Esophagus muscularis mucosa (tissue), 4 donors: ENCODE measurements at regions not wholly inside any gene's neighbourhood (a gene's known extent, or its start where the extent isn't known, plus 50 kb on each side); places are given as distances from the start of the nearest gene placed in this dataset.
A peak's percentile ranks its signal among the peaks of the same experiment; 100 is the strongest.

Experiments
- DNase-seq: peaks from one replicate; pipeline ENCODE4 v3.0.0-alpha.2; 2017; ENCODE audit errors: extremely low spot score
- H3K27ac ChIP-seq, 4 donors: fragments of 200-600 bp; sonication (generic); replicated peaks in 1 of 4; 1 replicate in 3 of 4; 2 replicates in 1 of 4; pipeline ENCODE4 v1.5.1; 2016 to 2019; ENCODE audit warnings: mild to moderate bottlenecking in 1 of 4
- H3K27me3 ChIP-seq, 4 donors: fragments of 200-600 bp; sonication (generic); one replicate each; pipeline versions ENCODE4 v1.5.1 to v1.6.0; 2016 to 2019
- H3K36me3 ChIP-seq, 4 donors: fragments of 200-600 bp; sonication (generic); one replicate each; pipeline ENCODE4 v1.5.1; 2016 to 2019
- H3K4me1 ChIP-seq, 4 donors: fragments of 200-600 bp; sonication (generic); one replicate each; pipeline ENCODE4 v1.5.1; 2016 to 2019
- H3K4me3 ChIP-seq, 4 donors: fragments of 200-600 bp; sonication (generic); 1 replicate in 2 of 4; 2 replicates in 2 of 4; pipeline ENCODE4 v1.5.1; 2016 to 2019; ENCODE audit warnings: mild to moderate bottlenecking in 4 of 4, moderate library complexity in 1 of 4
- H3K9me3 ChIP-seq, 4 donors: fragments of 200-600 bp; sonication (generic); 1 replicate in 3 of 4; 2 replicates in 1 of 4; pipeline ENCODE4 v1.5.1; 2016 to 2019
- CTCF ChIP-seq, 3 experiments: fragments of 200-600 bp in 2 of 3; fragments of 450-650 bp in 1 of 3; sonication (generic) in 2 of 3; IDR thresholded peaks; one replicate each; pipeline ENCODE4 v1.5.1; 2017 to 2019; ENCODE audit warnings: antibody characterized with exemption in 3 of 3, mild to moderate bottlenecking in 2 of 3, moderate library complexity in 1 of 3
- EP300 ChIP-seq: sonication (generic); formaldehyde crosslinking; IDR thresholded peaks from one replicate; pipeline ENCODE4 v1.6.1; 2017; ENCODE audit warnings: antibody characterized with exemption
- POLR2A ChIP-seq: fragments of 450-650 bp; IDR thresholded peaks from one replicate; pipeline ENCODE4 v1.6.1; 2017; ENCODE audit warnings: antibody characterized with exemption, moderate library complexity, mild to moderate bottlenecking, low read depth
- POLR2AphosphoS5 ChIP-seq, 2 donors: sonication (generic); formaldehyde crosslinking; IDR thresholded peaks; one replicate each; pipeline ENCODE4 v1.6.1; 2017; ENCODE audit warnings: antibody characterized with exemption in 2 of 2
- WGBS: methylation state at CpG from one replicate; pipeline ENCODE4 v1.1.5; 2018; 5-methylcytosine and 5-hydroxymethylcytosine counted together
- intact Hi-C: fragments of 100-400 bp; cut with DNase I; formaldehyde crosslinking; loops from one replicate; pipeline ENCODE4 v1.15.1; 2023

- intact Hi-C loops, result no loop called here
- no peaks in the 10 kb centered on the region for H3K27me3 ChIP-seq
- no peaks in the 10 kb centered on the region for H3K9me3 ChIP-seq
Observed at GRCh38 chr2:22497789-22498188, 887.2 kb upstream of the KLHL29 start.

DNA sequence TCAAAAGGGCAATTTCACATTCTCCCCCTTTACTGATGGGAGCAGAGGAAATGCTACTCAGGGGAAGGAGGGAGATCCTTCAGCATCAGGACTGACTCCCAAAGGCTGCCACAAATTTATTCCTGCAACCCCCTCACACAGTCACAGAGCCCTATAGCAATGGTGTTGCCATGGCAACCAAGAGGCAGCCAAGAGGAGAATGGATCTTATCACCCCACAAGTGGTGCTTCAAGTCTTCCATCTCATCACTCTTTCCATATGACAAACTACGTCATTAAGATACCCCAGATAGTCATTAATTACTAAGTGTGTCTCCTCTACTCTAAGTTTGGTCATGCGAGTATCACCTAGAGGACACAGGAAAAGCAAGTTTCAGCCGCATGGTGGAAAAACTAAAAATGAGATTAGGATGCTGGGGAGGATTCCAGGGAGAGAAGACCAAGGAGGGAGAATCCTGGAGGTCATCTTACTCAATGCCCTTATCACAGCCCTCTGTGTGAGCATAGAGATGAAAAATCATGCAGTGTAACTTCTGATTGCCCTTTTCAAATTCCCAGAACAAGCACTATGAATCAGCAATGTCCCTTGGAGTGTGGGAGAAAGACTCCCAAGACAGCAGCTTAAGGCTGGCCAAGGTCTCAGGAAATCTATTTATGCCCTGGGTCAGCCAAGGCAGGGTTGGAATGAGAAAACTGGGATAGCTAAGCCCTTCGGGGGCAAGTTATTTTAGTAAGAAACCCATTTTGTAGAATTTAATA is 885.7 kb upstream of the KLHL29 start:
- TF ChIP-seq POLR2AphosphoS5 (IDR thresholded peaks at IDR 0.05), result peak in 1 of 2 donors; percentile 26
- TF ChIP-seq EP300, result no peak
- no peak for TF ChIP-seq CTCF (IDR thresholded peaks at IDR 0.05)
- no peak for TF ChIP-seq POLR2A
- 72% methylated on average over 4 of the region's 4 CpGs for WGBS
- peak overlapping the region; percentile 48 to 71 (median 64) for H3K27ac ChIP-seq
- H3K36me3 ChIP-seq, result no peaks in the 10 kb centered on the region
- peaks cover 0 to 20% (median 9%) of the 10 kb centered on the region in 4 donors for H3K4me1 ChIP-seq
- DNase-seq, result no peak
- intact Hi-C loops, result no loop called here
- H3K4me3 ChIP-seq, result no peak overlapping the region
- no peaks in the 10 kb centered on the region for H3K27me3 ChIP-seq
- H3K9me3 ChIP-seq, result no peaks in the 10 kb centered on the region

More at GRCh38 chr2:22497789-22498188, 887.2 kb upstream of the KLHL29 start:
- Histone ChIP-seq H3K4me1 (peaks cover 0 to 20% (median 9%) of the 10 kb centered on the region in 4 donors), H3K36me3 (no peaks in the 10 kb centered on the region), H3K27ac (no peak overlapping the region), H3K4me3 (no peak overlapping the region)
- WGBS, result 86% methylated on average over 3 of the region's 3 CpGs
- no peak for DNase-seq
- no peak for TF ChIP-seq CTCF (IDR thresholded peaks at IDR 0.05)
- no peak for TF ChIP-seq POLR2A
- TF ChIP-seq EP300, result no peak
- TF ChIP-seq POLR2AphosphoS5 (IDR thresholded peaks at IDR 0.05), result no peak

GRCh38 chr2:22500555-22500935 is 884.4 kb upstream of the KLHL29 start:
- H3K36me3 ChIP-seq, result no peaks in the 10 kb centered on the region
- intact Hi-C loops, result no loop called here
- 76% methylated on average over 1 of the region's 1 CpG for WGBS

DNA sequence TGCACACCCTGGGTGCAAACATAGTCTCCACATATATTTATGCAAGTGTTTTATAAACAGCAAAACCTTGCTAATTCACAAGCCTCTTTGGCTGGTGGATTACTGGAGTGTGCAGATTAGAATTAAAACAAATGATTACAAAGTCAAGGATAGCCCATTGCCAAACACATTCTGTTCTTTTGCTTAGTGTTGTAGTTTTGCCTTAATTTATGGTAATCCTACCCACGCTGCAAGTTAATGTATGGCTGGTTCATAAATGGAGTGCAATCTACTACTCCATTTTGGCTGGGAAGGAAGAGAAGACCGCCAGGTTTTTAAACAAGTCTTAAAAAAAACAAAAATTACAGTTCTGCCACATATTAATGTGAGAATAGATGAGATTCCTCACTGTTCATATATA is 883.1 kb upstream of the KLHL29 start:
- Histone ChIP-seq H3K4me3 (no peak overlapping the region), H3K27me3 (no peaks in the 10 kb centered on the region), H3K27ac (no peak overlapping the region), H3K36me3 (no peaks in the 10 kb centered on the region), H3K9me3 (no peaks in the 10 kb centered on the region), H3K4me1 (peaks cover 0 to 20% (median 9%) of the 10 kb centered on the region in 4 donors)
- no peak for DNase-seq
- intact Hi-C loops, result no loop called here
- TF ChIP-seq POLR2AphosphoS5 (IDR thresholded peaks at IDR 0.05), result no peak
- TF ChIP-seq EP300, result no peak
- no peak for TF ChIP-seq CTCF (IDR thresholded peaks at IDR 0.05)
- TF ChIP-seq POLR2A, result no peak
- WGBS, result 82% methylated on average over 2 of the region's 2 CpGs

More at GRCh38 chr2:22500555-22500935, 884.4 kb upstream of the KLHL29 start:
- peak overlapping the region; percentile 62 to 71 (median 68) for H3K27ac ChIP-seq
- H3K4me1 ChIP-seq, result peaks cover 0 to 20% (median 9%) of the 10 kb centered on the region in 4 donors
- H3K27me3 ChIP-seq, result no peaks in the 10 kb centered on the region
- DNase-seq, result no peak
- H3K4me3 ChIP-seq, result no peak overlapping the region
- no peaks in the 10 kb centered on the region for H3K9me3 ChIP-seq
- TF ChIP-seq POLR2AphosphoS5 (IDR thresholded peaks at IDR 0.05) (no peak), EP300 (no peak), POLR2A (no peak), CTCF (IDR thresholded peaks at IDR 0.05) (no peak)
